GM12874 (cell line): ENCODE measurements at regions not wholly inside any gene's neighbourhood (a gene's known extent, or its start where the extent isn't known, plus 50 kb on each side); places are given as distances from the start of the nearest gene placed in this dataset.

Experiments used
- TF ChIP-seq, protein P1 (sequence below): IDR thresholded peaks from 2 replicates; pipeline ENCODE4 v1.5.1; 2011; ENCODE audit warnings: low read depth, mild to moderate bottlenecking, control low read depth, low read length, moderate library complexity; ENCODE audit not compliant: insufficient read depth

DNA sequence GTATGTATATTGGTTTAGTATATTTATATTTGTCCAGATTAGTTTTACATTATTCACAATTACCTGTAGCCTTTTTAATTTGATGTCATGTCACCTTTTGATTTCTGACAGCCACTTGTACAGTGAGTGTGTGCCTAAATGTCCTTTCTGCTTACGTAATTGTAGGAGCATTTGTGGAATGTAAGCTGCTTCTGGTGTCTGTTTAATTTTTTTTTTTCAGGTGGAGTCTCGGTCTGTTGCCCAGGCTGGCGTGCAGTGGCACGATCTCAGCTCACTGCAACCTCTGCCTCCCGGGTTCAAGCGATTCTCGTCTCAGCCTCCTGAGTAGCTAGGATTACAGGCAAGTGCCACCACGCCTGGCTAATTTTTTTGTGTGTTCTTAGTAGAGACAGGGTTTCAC, 91.2 kb upstream of the XAGE2 start:
- TF ChIP-seq, protein P1, sequence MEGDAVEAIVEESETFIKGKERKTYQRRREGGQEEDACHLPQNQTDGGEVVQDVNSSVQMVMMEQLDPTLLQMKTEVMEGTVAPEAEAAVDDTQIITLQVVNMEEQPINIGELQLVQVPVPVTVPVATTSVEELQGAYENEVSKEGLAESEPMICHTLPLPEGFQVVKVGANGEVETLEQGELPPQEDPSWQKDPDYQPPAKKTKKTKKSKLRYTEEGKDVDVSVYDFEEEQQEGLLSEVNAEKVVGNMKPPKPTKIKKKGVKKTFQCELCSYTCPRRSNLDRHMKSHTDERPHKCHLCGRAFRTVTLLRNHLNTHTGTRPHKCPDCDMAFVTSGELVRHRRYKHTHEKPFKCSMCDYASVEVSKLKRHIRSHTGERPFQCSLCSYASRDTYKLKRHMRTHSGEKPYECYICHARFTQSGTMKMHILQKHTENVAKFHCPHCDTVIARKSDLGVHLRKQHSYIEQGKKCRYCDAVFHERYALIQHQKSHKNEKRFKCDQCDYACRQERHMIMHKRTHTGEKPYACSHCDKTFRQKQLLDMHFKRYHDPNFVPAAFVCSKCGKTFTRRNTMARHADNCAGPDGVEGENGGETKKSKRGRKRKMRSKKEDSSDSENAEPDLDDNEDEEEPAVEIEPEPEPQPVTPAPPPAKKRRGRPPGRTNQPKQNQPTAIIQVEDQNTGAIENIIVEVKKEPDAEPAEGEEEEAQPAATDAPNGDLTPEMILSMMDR: no peak

DNA sequence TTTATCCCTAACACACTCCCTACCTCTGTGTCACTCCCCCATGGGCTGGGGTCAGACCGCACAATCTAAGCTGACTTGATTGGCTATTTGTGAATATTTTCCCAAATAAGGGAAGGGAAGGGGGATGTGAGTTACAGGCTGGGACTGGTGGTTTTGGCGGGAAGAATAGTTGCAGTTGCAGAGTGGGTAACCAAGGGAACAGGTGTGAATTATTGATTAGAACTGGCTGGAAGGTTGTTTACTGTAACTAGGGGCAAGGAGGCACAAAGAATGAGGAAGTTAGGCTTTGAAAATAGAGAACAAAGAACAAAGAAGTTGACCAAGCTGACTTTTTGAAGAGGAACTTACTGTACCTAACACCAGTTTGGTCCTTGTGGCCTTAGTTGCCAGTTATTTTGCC, 88.0 kb upstream of the XAGE2 start:
- TF ChIP-seq, protein P1: no peak

DNA sequence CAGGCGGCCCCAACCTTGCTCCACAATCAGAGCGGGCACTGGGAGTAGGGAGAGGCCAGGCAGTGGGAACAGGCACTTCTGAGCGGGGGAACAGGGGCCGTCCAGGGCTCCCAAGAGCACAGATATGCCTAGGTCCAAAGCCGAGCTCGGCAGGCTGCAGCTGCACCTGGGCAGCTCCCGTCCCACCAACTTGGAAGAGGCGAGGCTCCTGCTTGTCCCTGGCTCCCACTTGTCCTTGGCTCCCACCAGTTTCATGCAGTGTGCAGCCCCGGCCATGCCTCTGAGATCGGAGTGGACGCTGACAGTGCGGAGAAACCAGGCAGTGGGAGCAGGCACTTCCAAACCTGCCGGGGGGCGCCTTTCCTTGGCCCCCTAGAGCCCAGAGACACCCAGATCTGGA, 84.0 kb upstream of the XAGE2 start:
- TF ChIP-seq, protein P1: no peak
